ENCODE measurements at regions not wholly inside any gene's neighbourhood (a gene's known extent, or its start where the extent isn't known, plus 50 kb on each side); places are given as distances from the start of the nearest gene placed in this dataset.

DNA sequence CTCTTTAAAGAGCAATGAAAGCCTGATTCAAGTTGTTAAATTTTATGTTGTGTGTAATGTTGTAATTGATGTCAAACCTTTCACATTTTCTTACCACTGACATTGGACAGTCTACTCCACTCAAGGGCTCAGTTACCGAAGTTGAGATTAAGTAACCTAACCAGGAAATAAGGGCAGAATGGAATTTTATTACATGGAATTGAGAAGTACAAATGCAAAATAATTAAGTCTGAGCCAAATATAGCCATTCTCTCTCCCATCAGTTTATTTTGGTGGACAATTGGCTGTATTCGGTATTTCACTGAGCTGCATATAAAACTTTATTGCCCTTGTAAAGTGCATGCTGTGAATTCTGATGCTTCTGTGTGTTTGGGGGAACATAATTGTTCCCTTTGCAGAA, 231.5 kb downstream of the TTC32 start (continued):
- no peak for TF ChIP-seq ZFP41 (tag by site-specific recombination; IDR thresholded peaks at IDR 0.05; ENCODE audit: borderline replicate concordance)
- TF ChIP-seq, protein P1, sequence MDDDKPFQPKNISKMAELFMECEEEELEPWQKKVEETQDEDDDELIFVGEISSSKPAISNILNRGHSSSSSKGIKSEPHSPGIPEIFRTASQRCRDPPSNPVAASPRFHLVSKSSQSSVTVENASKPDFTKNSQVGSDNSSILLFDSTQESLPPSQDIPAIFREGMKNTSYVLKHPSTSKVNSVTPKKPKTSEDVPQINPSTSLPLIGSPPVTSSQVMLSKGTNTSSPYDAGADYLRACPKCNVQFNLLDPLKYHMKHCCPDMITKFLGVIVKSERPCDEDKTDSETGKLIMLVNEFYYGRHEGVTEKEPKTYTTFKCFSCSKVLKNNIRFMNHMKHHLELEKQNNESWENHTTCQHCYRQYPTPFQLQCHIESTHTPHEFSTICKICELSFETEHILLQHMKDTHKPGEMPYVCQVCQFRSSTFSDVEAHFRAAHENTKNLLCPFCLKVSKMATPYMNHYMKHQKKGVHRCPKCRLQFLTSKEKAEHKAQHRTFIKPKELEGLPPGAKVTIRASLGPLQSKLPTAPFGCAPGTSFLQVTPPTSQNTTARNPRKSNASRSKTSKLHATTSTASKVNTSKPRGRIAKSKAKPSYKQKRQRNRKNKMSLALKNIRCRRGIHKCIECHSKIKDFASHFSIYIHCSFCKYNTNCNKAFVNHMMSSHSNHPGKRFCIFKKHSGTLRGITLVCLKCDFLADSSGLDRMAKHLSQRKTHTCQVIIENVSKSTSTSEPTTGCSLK (tag by site-specific recombination; IDR thresholded peaks at IDR 0.05) = no peak
- TF ChIP-seq ZNF292 (tag by site-specific recombination; IDR thresholded peaks at IDR 0.05; ENCODE audit: borderline replicate concordance, low read depth) = no peak
- TF ChIP-seq ZNF211 (tag by site-specific recombination; IDR thresholded peaks at IDR 0.05; ENCODE audit: low read depth) = no peak
- no peak for TF ChIP-seq ZNF610 (tag by site-specific recombination; IDR thresholded peaks at IDR 0.05; ENCODE audit: borderline replicate concordance)
- TF ChIP-seq SP2 (tag by site-specific recombination; IDR thresholded peaks at IDR 0.05) = no peak
- TF ChIP-seq, protein P2, sequence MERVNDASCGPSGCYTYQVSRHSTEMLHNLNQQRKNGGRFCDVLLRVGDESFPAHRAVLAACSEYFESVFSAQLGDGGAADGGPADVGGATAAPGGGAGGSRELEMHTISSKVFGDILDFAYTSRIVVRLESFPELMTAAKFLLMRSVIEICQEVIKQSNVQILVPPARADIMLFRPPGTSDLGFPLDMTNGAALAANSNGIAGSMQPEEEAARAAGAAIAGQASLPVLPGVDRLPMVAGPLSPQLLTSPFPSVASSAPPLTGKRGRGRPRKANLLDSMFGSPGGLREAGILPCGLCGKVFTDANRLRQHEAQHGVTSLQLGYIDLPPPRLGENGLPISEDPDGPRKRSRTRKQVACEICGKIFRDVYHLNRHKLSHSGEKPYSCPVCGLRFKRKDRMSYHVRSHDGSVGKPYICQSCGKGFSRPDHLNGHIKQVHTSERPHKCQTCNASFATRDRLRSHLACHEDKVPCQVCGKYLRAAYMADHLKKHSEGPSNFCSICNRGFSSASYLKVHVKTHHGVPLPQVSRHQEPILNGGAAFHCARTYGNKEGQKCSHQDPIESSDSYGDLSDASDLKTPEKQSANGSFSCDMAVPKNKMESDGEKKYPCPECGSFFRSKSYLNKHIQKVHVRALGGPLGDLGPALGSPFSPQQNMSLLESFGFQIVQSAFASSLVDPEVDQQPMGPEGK (tag by site-specific recombination; IDR thresholded peaks at IDR 0.05) = 0 out of 2 replicates have a peak, but pooled peaks have one; percentile 30
- TF ChIP-seq TCF7L2 (IDR thresholded peaks at IDR 0.05; ENCODE audit: borderline replicate concordance, low read depth, low read length) = peak; percentile 77
- peak; percentile 52 for TF ChIP-seq ZNF341 (tag by site-specific recombination; IDR thresholded peaks at IDR 0.05; ENCODE audit: low read depth)
- 0 out of 2 replicates have a peak, but pooled peaks have one; percentile 9 for TF ChIP-seq ZNF19 (tag by site-specific recombination; IDR thresholded peaks at IDR 0.05; ENCODE audit: low read depth)
- TF ChIP-seq ZNF433 (tag by site-specific recombination; IDR thresholded peaks at IDR 0.05; ENCODE audit: low read depth) = no peak
- no peak for TF ChIP-seq ZBTB7A (tag by site-specific recombination; IDR thresholded peaks at IDR 0.05; ENCODE audit: low read depth)
- TF ChIP-seq ZNF132 (tag by site-specific recombination; IDR thresholded peaks at IDR 0.05; ENCODE audit: borderline replicate concordance) = no peak
- TF ChIP-seq, protein P3, sequence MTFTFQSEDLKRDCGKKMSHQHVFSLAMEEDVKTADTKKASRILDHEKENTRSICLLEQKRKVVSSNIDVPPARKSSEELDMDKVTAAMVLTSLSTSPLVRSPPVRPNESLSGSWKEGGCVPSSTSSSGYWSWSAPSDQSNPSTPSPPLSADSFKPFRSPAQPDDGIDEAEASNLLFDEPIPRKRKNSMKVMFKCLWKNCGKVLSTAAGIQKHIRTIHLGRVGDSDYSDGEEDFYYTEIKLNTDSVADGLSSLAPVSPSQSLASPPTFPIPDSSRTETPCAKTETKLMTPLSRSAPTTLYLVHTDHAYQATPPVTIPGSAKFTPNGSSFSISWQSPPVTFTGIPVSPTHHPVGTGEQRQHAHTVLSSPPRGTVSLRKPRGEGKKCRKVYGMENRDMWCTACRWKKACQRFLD (tag by site-specific recombination; IDR thresholded peaks at IDR 0.05) = no peak
- TF ChIP-seq, protein P4, sequence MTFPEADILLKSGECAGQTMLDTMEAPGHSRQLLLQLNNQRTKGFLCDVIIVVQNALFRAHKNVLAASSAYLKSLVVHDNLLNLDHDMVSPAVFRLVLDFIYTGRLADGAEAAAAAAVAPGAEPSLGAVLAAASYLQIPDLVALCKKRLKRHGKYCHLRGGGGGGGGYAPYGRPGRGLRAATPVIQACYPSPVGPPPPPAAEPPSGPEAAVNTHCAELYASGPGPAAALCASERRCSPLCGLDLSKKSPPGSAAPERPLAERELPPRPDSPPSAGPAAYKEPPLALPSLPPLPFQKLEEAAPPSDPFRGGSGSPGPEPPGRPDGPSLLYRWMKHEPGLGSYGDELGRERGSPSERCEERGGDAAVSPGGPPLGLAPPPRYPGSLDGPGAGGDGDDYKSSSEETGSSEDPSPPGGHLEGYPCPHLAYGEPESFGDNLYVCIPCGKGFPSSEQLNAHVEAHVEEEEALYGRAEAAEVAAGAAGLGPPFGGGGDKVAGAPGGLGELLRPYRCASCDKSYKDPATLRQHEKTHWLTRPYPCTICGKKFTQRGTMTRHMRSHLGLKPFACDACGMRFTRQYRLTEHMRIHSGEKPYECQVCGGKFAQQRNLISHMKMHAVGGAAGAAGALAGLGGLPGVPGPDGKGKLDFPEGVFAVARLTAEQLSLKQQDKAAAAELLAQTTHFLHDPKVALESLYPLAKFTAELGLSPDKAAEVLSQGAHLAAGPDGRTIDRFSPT (tag by site-specific recombination; IDR thresholded peaks at IDR 0.05) = peak; percentile 77
- TF ChIP-seq, protein P5, sequence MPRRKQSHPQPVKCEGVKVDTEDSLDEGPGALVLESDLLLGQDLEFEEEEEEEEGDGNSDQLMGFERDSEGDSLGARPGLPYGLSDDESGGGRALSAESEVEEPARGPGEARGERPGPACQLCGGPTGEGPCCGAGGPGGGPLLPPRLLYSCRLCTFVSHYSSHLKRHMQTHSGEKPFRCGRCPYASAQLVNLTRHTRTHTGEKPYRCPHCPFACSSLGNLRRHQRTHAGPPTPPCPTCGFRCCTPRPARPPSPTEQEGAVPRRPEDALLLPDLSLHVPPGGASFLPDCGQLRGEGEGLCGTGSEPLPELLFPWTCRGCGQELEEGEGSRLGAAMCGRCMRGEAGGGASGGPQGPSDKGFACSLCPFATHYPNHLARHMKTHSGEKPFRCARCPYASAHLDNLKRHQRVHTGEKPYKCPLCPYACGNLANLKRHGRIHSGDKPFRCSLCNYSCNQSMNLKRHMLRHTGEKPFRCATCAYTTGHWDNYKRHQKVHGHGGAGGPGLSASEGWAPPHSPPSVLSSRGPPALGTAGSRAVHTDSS (tag by site-specific recombination; IDR thresholded peaks at IDR 0.05) = no peak; the same call in 1 of the 2 replicates
- no peak for TF ChIP-seq ZNF514 (tag by site-specific recombination; IDR thresholded peaks at IDR 0.05)
- TF ChIP-seq FEZF1 (tag by site-specific recombination; IDR thresholded peaks at IDR 0.05) = peak; percentile 97
- TF ChIP-seq ZNF391 (tag by site-specific recombination; IDR thresholded peaks at IDR 0.05; ENCODE audit: borderline replicate concordance, low read depth) = peak; percentile 69; the same call in 1 of the 2 replicates
- TF ChIP-seq ZNF548 (tag by site-specific recombination; IDR thresholded peaks at IDR 0.05) = no peak
- TF ChIP-seq, protein P6, sequence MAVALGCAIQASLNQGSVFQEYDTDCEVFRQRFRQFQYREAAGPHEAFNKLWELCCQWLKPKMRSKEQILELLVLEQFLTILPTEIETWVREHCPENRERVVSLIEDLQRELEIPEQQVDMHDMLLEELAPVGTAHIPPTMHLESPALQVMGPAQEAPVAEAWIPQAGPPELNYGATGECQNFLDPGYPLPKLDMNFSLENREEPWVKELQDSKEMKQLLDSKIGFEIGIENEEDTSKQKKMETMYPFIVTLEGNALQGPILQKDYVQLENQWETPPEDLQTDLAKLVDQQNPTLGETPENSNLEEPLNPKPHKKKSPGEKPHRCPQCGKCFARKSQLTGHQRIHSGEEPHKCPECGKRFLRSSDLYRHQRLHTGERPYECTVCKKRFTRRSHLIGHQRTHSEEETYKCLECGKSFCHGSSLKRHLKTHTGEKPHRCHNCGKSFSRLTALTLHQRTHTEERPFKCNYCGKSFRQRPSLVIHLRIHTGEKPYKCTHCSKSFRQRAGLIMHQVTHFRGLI (tag by site-specific recombination; IDR thresholded peaks at IDR 0.05) = peak; percentile 15; the same call in 1 of the 2 replicates
- peak; percentile 53 for TF ChIP-seq ZBTB8A (tag by site-specific recombination; IDR thresholded peaks at IDR 0.05)
- TF ChIP-seq, protein P7, sequence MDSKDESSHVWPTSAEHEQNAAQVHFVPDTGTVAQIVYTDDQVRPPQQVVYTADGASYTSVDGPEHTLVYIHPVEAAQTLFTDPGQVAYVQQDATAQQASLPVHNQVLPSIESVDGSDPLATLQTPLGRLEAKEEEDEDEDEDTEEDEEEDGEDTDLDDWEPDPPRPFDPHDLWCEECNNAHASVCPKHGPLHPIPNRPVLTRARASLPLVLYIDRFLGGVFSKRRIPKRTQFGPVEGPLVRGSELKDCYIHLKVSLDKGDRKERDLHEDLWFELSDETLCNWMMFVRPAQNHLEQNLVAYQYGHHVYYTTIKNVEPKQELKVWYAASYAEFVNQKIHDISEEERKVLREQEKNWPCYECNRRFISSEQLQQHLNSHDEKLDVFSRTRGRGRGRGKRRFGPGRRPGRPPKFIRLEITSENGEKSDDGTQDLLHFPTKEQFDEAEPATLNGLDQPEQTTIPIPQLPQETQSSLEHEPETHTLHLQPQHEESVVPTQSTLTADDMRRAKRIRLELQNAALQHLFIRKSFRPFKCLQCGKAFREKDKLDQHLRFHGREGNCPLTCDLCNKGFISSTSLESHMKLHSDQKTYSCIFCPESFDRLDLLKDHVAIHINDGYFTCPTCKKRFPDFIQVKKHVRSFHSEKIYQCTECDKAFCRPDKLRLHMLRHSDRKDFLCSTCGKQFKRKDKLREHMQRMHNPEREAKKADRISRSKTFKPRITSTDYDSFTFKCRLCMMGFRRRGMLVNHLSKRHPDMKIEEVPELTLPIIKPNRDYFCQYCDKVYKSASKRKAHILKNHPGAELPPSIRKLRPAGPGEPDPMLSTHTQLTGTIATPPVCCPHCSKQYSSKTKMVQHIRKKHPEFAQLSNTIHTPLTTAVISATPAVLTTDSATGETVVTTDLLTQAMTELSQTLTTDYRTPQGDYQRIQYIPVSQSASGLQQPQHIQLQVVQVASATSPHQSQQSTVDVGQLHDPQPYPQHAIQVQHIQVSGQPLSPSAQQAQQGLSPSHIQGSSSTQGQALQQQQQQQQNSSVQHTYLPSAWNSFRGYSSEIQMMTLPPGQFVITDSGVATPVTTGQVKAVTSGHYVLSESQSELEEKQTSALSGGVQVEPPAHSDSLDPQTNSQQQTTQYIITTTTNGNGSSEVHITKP (tag by site-specific recombination; IDR thresholded peaks at IDR 0.05) = peak; percentile 35; the same call in 1 of the 2 replicates
- no peak for TF ChIP-seq ZNF223 (tag by site-specific recombination; IDR thresholded peaks at IDR 0.05)
- peak; percentile 92 for TF ChIP-seq BCL11B (tag by site-specific recombination; IDR thresholded peaks at IDR 0.05; ENCODE audit: low read depth)
- no peak for TF ChIP-seq GLI4 (tag by site-specific recombination; IDR thresholded peaks at IDR 0.05)
